SJSA1 (cell line): ENCODE measurements at regions not wholly inside any gene's neighbourhood (a gene's known extent, or its start where the extent isn't known, plus 50 kb on each side); places are given as distances from the start of the nearest gene placed in this dataset.

Source experiments
- DNase-seq, 2 experiments: peaks; one replicate each; pipeline ENCODE4 v3.0.0-alpha.2; 2015 to 2020; ENCODE audit warnings: low spot score in 2 of 2, low read depth in 1 of 2
- H3K27ac ChIP-seq: fragments of 250-450 bp; sonication (Bioruptor Pico); 2 replicates; pipeline ENCODE4 v1.5.1; 2020; ENCODE audit warnings: mild to moderate bottlenecking, moderate library complexity
- H3K27me3 ChIP-seq: fragments of 250-450 bp; sonication (Bioruptor Pico); replicated peaks from 2 replicates; pipeline ENCODE4 v1.5.1; 2020; ENCODE audit warnings: mild to moderate bottlenecking, moderate library complexity
- H3K36me3 ChIP-seq: fragments of 250-450 bp; sonication (Bioruptor Pico); 2 replicates; pipeline ENCODE4 v1.5.1; 2020; ENCODE audit warnings: mild to moderate bottlenecking
- H3K4me1 ChIP-seq: fragments of 250-450 bp; sonication (Bioruptor Pico); replicated peaks from 2 replicates; pipeline ENCODE4 v1.6.1; 2021; ENCODE audit warnings: mild to moderate bottlenecking
- H3K4me3 ChIP-seq: fragments of 250-450 bp; sonication (Bioruptor Pico); 2 replicates; pipeline ENCODE4 v1.5.1; 2020; ENCODE audit warnings: mild to moderate bottlenecking
- H3K9me3 ChIP-seq: fragments of 250-450 bp; sonication (Bioruptor Pico); replicated peaks from 2 replicates; pipeline ENCODE4 v1.5.1; 2020; ENCODE audit warnings: mild to moderate bottlenecking

DNA sequence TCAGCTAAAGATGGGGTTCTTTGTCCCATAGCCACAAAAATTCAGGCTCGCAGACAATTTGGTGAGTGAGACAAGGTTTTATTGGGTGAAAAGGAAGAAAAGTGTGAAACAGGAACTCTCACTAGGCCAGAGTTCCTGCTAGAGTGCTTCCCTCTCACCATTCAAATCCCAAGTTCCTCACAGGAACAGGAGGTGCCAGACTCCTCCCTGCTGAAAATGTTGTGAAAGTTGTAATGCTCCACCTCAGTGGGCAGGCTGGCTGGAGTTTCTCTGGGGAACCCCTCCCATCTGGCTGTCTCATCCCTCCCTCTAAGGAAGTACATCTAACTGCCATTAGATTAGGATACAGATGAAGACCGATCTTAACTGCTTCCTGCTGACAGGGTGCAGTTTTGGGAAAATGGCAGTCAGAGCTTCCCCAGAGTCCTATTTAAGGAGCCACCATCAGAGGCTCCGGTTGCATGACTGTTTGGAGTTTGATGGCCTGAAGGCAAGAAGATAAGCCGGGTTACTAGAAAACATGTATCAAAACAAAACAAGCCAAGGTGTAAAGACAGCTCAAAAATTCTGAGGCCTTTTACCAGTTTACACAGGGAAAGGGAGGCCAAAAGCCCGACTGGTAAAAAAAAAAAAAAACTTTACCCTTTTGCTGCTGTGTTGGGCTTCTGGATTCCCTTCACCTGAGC lies 127.6 kb downstream of the FSCB start:
- DNase-seq, result no peak
- Histone ChIP-seq H3K36me3 (no peaks in the 10 kb centered on the region), H3K4me3 (no peak overlapping the region), H3K4me1 (no peaks in the 10 kb centered on the region), H3K27ac (no peak overlapping the region), H3K9me3 (no peaks in the 10 kb centered on the region), H3K27me3 (no peaks in the 10 kb centered on the region)

DNA sequence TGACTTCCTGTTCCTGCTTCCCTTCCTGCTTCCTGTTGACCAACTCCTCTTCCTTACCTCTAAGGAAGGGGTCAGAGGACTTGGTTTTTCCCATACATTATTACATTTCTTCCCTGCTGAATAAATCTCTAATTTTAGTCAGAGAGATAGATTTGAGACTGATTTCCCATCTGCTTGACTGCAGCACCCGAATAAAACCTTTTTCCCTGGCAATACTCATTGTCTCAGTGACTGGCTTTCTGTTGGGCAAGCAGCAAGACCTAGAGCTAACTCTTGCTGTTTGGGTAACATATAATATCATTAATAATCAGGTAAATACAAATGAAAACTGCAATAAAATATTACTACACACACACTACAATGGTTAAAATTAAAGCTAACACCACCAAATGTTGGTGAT lies 132.2 kb downstream of the FSCB start:
- no peak overlapping the region for H3K27ac ChIP-seq
- DNase-seq, result no peak
- no peaks in the 10 kb centered on the region for H3K27me3 ChIP-seq
- no peaks in the 10 kb centered on the region for H3K36me3 ChIP-seq
- no peak overlapping the region for H3K4me3 ChIP-seq
- H3K9me3 ChIP-seq, result no peaks in the 10 kb centered on the region
- H3K4me1 ChIP-seq, result no peaks in the 10 kb centered on the region

DNA sequence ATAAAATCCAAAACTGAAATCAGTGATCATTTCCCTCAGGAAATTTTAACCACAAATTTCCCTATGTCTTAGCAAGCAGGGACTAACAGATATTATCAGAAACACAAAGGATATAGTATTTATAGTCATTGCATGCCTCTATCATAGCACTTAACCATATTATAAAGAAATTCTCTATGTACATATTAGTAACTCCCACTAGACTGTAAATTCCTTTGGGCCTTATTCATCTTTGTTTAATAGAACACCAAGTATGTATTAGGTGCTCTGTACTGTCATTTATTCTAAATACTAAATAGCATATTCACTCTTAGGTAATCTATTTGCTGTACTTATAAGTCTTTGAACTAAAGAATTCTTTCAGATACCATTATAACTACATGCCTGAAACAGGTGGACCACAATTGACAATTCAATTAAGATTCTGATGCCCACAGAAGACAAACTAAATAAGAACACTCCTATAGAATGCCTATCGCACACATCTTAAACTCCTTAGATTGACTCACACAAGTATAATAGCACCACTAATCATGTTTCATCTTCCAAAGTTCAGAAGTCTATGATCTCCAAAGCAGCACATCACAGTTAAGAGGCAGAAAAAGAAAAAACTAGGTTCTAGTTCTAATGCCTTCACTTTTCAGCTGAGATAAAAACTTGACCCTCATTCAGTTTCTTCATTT lies 134.1 kb downstream of the FSCB start:
- no peak for DNase-seq
- Histone ChIP-seq H3K4me3 (no peak overlapping the region), H3K4me1 (no peaks in the 10 kb centered on the region), H3K9me3 (no peaks in the 10 kb centered on the region), H3K27me3 (no peaks in the 10 kb centered on the region), H3K36me3 (no peaks in the 10 kb centered on the region), H3K27ac (no peak overlapping the region)

DNA sequence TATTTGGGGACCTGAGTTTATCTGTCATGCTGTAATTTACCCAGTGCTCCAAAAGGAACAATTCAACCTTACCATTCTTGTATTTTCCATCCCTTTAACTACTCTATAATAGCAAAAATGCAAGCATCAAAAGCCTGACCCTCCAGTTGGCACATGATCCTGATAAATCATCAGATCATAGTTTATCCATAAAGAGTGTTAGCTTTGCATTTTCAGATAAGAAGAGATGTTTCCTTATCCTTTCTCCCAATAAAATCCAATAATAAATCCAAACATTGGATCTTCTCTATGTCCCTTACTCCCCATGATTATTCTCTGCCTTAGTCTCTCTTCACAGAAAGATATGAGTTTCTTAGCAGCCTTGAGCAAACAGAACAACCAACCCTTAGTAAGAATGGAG lies 134.9 kb downstream of the FSCB start:
- Histone ChIP-seq H3K27ac (no peak overlapping the region), H3K9me3 (no peaks in the 10 kb centered on the region), H3K36me3 (no peaks in the 10 kb centered on the region), H3K4me3 (no peak overlapping the region), H3K4me1 (no peaks in the 10 kb centered on the region), H3K27me3 (no peaks in the 10 kb centered on the region)
- DNase-seq, result no peak

DNA sequence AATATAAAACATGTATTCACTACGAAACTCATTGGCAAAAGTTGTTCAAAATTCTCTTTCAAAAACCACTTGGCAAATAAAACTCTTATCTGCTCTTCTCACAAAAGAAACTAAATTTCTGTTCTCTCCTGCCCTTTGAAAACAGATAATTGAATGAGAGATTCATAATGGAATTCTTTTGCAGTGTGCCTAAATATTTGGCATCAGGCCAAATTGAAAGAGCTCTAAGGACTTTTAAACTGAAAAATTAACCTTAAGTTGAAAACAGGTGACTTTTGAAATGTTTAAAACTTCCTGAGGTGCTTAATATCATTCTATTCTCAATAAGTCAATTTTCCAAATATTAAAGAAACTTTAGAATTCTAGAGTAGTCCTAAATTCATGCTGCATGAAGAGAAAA lies 136.4 kb downstream of the FSCB start:
- Histone ChIP-seq H3K36me3 (no peaks in the 10 kb centered on the region), H3K27ac (no peak overlapping the region), H3K27me3 (no peaks in the 10 kb centered on the region), H3K9me3 (no peaks in the 10 kb centered on the region), H3K4me3 (no peak overlapping the region), H3K4me1 (no peaks in the 10 kb centered on the region)
- DNase-seq, result no peak

DNA sequence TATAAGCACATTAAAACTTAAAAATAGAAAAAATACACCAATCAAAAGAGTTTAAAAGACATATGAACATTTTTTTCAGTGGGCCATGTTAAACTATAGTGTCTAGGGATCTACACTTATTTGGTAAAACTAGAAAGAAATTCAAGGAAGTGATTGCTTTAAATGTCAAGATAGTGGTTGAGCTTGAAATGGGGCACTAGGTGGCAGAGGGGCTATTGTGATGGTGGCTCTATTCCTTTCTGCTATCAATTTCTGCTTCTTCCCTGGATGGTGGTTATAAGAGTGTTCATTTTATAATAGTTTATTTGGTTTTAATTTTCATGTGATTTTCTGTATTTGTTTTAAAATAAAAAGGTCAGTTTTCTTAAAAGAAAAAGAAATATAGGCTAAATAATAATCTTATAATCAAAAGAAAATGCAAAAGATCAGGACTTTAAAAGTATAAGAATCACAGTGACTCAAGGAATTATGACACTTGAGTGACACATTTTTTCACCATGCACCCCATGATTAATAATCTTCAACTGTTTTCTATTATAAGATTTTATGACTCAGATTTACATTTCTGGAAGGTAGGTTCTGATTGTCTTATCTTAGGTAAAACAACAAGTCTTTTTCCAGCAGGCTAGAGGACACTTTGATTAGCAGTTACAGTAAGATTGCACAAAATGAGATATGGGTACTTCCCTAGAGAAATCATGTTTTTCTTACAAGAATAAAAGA lies 137.5 kb downstream of the FSCB start:
- DNase-seq, result no peak
- no peak overlapping the region for H3K4me3 ChIP-seq

DNA sequence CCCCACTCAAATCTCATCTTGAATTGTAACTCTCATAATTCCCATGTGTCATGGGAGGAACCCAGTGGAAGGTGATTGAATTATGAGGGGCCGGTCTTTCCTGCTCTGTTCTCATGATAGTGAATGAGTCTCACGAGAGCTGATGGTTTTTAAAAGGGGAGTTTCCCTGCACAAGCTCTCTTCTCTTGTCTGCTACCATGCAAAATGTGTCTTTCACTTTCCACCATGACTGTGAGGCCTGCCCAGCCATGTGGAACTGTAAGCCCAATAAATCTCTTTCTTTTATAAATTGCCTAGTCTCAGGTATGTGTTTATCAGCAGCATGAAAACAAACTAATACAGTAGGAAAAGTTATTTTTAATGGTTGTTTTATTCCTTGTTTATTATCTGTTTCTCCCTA lies 146.0 kb downstream of the FSCB start:
- H3K9me3 ChIP-seq, result no peaks in the 10 kb centered on the region
- H3K36me3 ChIP-seq, result no peaks in the 10 kb centered on the region
- no peak for DNase-seq
- H3K4me1 ChIP-seq, result no peaks in the 10 kb centered on the region
- no peak overlapping the region for H3K27ac ChIP-seq
- H3K27me3 ChIP-seq, result no peaks in the 10 kb centered on the region
- H3K4me3 ChIP-seq, result no peak overlapping the region

More for the DNA sequence above, 137.5 kb downstream of the FSCB start:
- no peaks in the 10 kb centered on the region for H3K9me3 ChIP-seq
- H3K27me3 ChIP-seq, result no peaks in the 10 kb centered on the region
- H3K27ac ChIP-seq, result no peak overlapping the region
- no peaks in the 10 kb centered on the region for H3K36me3 ChIP-seq
- no peaks in the 10 kb centered on the region for H3K4me1 ChIP-seq

DNA sequence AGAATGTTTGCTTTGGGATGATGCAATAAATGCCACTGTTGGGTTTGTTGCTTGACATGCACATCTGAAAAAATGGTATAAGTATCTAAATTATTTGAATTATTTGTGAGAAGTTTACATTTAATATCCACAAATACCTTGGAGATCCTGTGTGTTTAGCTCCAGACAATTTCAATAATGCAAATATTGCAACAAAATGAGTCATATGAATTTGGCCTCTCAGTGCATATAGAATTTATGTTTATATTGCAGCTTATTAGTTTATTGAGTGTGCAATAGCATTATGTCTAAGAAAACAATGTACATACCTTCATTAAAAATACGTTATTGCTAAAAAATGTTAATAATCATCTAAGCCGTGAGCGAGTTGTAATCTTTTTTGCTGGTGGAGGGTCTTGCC lies 153.3 kb downstream of the FSCB start:
- no peak overlapping the region for H3K27ac ChIP-seq

DNA sequence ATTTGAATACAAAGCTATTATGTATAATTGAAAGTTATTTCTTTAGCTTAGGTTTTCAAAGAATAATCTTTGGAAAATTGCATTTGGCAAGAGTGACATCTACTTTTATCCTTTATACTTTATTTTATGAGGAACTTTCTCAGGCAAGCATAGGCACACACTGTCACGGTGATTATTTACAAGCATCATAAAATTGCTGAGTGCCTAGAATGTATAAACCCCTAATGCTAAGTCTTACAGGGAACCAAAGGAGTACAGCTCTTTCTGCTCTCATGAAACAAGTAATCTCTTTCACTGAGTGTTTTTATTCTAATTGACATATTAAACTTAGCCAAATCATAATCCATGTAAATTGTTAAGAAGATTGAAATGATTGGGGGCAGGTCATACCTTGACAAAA lies 154.9 kb downstream of the FSCB start:
- no peak overlapping the region for H3K27ac ChIP-seq
- H3K36me3 ChIP-seq, result no peaks in the 10 kb centered on the region
- no peak for DNase-seq
- H3K27me3 ChIP-seq, result no peaks in the 10 kb centered on the region
- H3K4me3 ChIP-seq, result no peak overlapping the region
- no peaks in the 10 kb centered on the region for H3K4me1 ChIP-seq
- no peaks in the 10 kb centered on the region for H3K9me3 ChIP-seq

More for the DNA sequence above, 153.3 kb downstream of the FSCB start:
- DNase-seq, result no peak
- no peaks in the 10 kb centered on the region for H3K9me3 ChIP-seq
- no peak overlapping the region for H3K4me3 ChIP-seq
- no peaks in the 10 kb centered on the region for H3K36me3 ChIP-seq
- H3K27me3 ChIP-seq, result no peaks in the 10 kb centered on the region
- no peaks in the 10 kb centered on the region for H3K4me1 ChIP-seq

DNA sequence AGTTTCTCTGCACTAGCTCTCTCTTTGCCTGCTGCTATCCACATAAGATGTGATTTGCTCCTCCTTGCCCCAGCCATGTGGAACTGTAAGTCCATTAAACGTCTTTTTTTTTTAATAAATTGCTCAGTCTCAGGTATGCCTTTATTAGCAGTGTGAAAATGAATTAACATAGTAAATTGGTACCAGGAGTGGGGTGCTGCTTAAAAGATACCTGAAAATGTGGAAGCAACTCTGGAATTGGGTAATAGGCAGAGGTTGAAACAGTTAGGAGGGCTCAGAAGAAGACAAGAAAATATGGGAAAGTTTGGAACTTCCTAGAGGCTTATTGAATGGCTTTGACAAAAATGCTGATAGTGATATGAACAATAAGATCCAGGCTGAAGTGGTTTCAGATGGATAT lies 159.8 kb downstream of the FSCB start:
- H3K4me3 ChIP-seq, result no peak overlapping the region
- H3K36me3 ChIP-seq, result no peaks in the 10 kb centered on the region
- DNase-seq, result no peak
- H3K27me3 ChIP-seq, result no peaks in the 10 kb centered on the region
- no peaks in the 10 kb centered on the region; the same call in 1 of the 2 replicates for H3K9me3 ChIP-seq
- H3K27ac ChIP-seq, result no peak overlapping the region
- H3K4me1 ChIP-seq, result no peaks in the 10 kb centered on the region

DNA sequence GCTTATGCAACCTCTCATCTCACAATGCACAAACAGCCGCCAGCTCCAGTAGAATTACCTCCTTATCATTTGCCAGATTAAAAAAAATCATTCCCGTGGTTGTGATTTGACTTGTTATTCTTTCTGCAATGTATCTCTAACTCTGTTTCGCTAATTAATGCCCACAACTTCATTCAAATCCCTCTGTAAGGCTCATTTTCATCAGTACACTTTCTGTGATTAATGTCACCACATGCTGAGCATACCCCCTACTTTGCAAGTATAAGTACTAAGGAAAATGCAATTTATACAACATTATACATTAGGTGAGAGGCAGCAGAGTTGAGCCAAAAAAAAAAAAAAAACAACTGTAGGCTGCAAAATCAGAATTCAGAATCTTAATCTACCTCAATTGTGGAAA lies 166.0 kb downstream of the FSCB start:
- Histone ChIP-seq H3K27me3 (no peaks in the 10 kb centered on the region), H3K27ac (no peak overlapping the region), H3K9me3 (no peaks in the 10 kb centered on the region), H3K4me3 (no peak overlapping the region), H3K4me1 (no peaks in the 10 kb centered on the region), H3K36me3 (no peaks in the 10 kb centered on the region)
- no peak for DNase-seq

DNA sequence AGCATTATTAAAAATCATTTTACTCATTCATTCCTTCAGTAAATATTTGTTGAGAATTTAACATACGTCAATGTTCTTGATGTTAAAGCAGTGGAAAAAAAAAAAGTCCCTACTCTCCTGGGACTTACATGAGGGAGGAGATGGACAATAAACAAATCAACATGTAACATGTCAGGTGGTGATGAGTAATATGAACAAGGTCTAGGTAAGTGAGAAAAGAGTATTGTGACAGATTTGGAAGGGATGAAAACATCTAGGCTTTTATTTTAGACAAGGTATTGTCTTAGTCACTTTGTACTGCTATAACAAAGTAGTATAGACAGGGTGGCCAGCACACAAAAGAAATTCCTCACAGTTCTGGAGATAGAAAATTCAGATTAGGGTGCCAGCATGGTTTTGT lies 167.2 kb downstream of the FSCB start:
- H3K9me3 ChIP-seq, result no peaks in the 10 kb centered on the region
- no peaks in the 10 kb centered on the region for H3K27me3 ChIP-seq
- no peak overlapping the region for H3K27ac ChIP-seq
- H3K4me1 ChIP-seq, result no peaks in the 10 kb centered on the region
- DNase-seq, result no peak
- no peak overlapping the region for H3K4me3 ChIP-seq
- no peaks in the 10 kb centered on the region for H3K36me3 ChIP-seq

DNA sequence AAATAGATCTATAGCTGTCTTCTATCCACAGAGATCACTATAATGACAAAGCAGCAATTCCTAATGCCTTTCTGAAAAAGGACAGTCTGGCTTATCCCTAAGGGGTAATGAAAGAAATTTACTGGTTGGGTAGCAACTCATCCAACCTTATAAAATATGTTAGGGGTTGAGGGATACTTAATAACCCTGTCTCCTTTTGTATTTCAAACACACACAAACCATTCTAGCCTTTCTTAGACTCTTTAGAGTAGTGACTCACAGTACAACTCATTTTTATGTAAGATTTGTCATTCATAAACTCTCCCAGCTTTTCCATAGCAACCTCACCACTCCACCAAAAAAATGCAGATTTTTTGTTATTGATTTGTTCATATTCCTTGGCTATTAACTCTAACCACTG lies 167.9 kb downstream of the FSCB start:
- Histone ChIP-seq H3K27ac (no peak overlapping the region), H3K36me3 (no peaks in the 10 kb centered on the region), H3K9me3 (no peaks in the 10 kb centered on the region), H3K27me3 (no peaks in the 10 kb centered on the region), H3K4me1 (no peaks in the 10 kb centered on the region), H3K4me3 (no peak overlapping the region)
- no peak for DNase-seq

DNA sequence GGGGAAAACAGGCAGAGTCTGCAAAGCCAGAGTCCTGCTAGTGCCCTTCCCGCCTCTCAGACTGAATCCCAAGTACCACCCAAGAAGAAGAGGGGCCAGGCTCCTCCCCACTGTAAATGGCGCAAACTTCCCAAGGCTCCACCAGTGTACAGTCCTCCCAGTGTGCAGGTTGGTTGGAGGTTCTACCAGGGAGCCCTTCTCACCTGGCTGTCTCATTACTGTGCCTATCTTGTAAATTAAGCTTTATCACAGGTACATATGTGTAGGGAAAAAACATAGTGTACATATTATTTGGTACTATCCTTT lies 189.7 kb downstream of the FSCB start:
- Histone ChIP-seq H3K27ac (no peak overlapping the region), H3K27me3 (no peaks in the 10 kb centered on the region), H3K4me3 (no peak overlapping the region), H3K36me3 (no peaks in the 10 kb centered on the region), H3K4me1 (0 out of 2 replicates have a peak, but pooled peaks cover 3% of the 10 kb centered on the region), H3K9me3 (no peaks in the 10 kb centered on the region)
- no peak for DNase-seq
